ENCODE measurements at regions not wholly inside any gene's neighbourhood (a gene's known extent, or its start where the extent isn't known, plus 50 kb on each side); places are given as distances from the start of the nearest gene placed in this dataset.

DNA sequence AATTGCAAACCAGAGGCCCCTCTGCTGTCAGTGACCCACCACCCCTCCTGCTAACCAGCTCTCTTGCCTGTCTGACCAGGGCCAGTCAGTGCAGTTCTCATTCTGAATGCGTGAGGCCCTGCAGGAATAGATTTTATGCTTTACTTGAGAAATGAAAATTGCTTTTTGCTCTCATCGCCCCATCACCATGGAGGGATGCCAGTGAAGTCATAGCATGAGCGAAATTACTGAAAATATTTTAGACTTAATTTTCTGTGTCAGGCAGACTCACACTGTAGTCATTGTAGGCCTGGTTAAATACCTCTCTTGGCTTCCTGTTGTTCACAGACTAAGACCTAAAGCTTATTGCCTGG, 490.5 kb upstream of the CDH5 start:
- no peaks in the 10 kb centered on the region for H3K27me3 ChIP-seq
- no peaks in the 10 kb centered on the region for H3K9me3 ChIP-seq
- H3K27ac ChIP-seq = no peak overlapping the region
- H3K4me3 ChIP-seq = no peak overlapping the region
- H3K4me1 ChIP-seq = no peaks in the 10 kb centered on the region
- no peak for DNase-seq (ENCODE audit: low spot score in 2 of 2)
- TF ChIP-seq EP300 (IDR thresholded peaks at IDR 0.05) (no peak), POLR2AphosphoS5 (IDR thresholded peaks at IDR 0.05) (no peak), POLR2A (IDR thresholded peaks at IDR 0.05) (no peak), CTCF (IDR thresholded peaks at IDR 0.05) (no peak)
- WGBS = 64% methylated on average over 3 of the region's 3 CpGs
- no peaks in the 10 kb centered on the region for H3K36me3 ChIP-seq

GRCh38 chr16:65875381-65876055, 491.0 kb upstream of the CDH5 start:
- DNase-seq (ENCODE audit: low spot score in 2 of 2) = no peak
- no peak overlapping the region for H3K27ac ChIP-seq
- no peaks in the 10 kb centered on the region for H3K4me1 ChIP-seq
- 79% methylated on average over 6 of the region's 6 CpGs for WGBS
- H3K36me3 ChIP-seq = no peaks in the 10 kb centered on the region
- TF ChIP-seq POLR2AphosphoS5 (IDR thresholded peaks at IDR 0.05) (no peak), POLR2A (IDR thresholded peaks at IDR 0.05) (no peak), EP300 (IDR thresholded peaks at IDR 0.05) (no peak), CTCF (IDR thresholded peaks at IDR 0.05) (no peak)
- H3K27me3 ChIP-seq = no peaks in the 10 kb centered on the region
- H3K4me3 ChIP-seq = no peak overlapping the region
- no peaks in the 10 kb centered on the region for H3K9me3 ChIP-seq

DNA sequence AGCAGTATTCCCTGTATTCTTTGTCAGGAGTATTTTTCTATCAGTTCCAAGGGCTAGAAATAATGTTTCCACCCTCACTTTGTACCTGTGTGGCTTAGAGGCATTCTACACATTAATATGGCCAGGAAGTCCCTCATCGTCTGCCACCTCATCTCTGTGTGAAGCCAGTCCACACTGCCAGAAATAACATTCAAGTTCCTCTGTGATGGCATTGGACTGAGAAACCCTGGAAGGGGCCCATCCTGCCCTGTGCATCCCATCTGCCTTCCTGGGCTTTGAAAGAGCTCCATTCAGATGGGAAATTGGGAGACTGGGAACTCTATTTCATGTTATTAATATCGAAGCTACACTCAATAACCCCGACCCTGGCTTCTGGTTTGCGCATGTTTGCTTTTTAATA, 497.2 kb upstream of the CDH5 start:
- TF ChIP-seq EP300 (IDR thresholded peaks at IDR 0.05) (no peak), POLR2AphosphoS5 (IDR thresholded peaks at IDR 0.05) (no peak), POLR2A (IDR thresholded peaks at IDR 0.05) (no peak), CTCF (IDR thresholded peaks at IDR 0.05) (no peak)
- no peak for DNase-seq (ENCODE audit: low spot score in 2 of 2)
- 81% methylated on average over 4 of the region's 4 CpGs for WGBS
- Histone ChIP-seq H3K4me1 (no peaks in the 10 kb centered on the region), H3K27me3 (no peaks in the 10 kb centered on the region), H3K36me3 (no peaks in the 10 kb centered on the region), H3K27ac (no peak overlapping the region), H3K9me3 (no peaks in the 10 kb centered on the region), H3K4me3 (no peak overlapping the region)

DNA sequence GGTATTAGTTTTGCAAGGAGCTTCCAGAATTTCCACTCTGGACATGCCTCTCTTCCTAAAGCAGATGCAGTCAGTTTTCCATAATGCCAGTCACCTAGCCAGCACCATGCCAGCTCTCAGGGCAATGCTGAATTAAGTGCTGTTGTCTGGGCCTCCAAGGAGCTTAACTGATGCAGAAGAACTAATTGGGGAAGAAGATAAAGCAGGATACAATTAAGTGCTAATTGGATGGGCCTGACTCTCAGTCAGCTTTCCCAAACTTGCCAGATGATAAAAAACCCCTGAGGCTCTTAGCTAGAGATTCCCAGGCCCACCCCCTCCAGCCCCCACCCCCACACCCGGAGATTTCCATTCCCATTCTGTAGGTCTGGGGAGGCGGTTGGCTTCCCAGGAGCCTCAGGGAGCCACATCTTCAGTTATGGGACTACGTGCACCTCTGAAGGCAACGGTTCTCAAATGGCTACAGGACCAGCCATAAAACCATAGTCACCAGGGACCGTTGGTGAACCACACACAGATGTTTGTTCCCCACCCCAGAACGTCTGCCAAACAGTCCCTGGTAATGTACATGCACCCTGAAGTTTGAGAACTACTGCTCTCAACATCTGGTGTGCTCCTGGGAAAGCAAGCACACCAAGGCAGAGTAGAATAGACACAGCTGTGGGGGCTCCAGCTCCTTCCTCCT, 499.1 kb upstream of the CDH5 start:
- Histone ChIP-seq H3K4me1 (no peaks in the 10 kb centered on the region), H3K27me3 (no peaks in the 10 kb centered on the region), H3K27ac (no peak overlapping the region), H3K9me3 (no peaks in the 10 kb centered on the region), H3K4me3 (no peak overlapping the region), H3K36me3 (no peaks in the 10 kb centered on the region)
- WGBS = 50% methylated on average over 2 of the region's 6 CpGs
- no peak for DNase-seq (ENCODE audit: low spot score in 2 of 2)
- TF ChIP-seq POLR2AphosphoS5 (IDR thresholded peaks at IDR 0.05) (no peak), POLR2A (IDR thresholded peaks at IDR 0.05) (no peak), CTCF (IDR thresholded peaks at IDR 0.05) (no peak), EP300 (IDR thresholded peaks at IDR 0.05) (no peak)

DNA sequence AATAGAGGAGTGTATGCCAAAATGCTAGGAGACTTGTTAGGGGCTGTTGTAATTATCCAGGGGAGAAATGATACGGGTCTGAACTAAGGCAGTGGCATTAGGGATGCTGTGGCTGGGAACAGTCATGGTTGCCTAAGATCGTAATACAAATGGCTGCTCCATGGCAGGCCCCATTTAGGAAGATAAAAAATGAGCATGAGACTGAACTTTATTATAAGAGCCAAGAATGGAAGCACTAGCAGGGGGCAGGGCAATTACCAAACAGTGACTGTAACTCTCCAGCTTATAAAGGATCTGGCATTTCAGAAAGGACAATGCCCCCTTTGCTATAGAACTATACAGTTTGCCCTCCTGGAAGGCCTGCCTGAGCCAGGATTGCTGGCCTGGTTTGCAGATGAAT, 503.3 kb upstream of the CDH5 start:
- DNase-seq (ENCODE audit: low spot score in 2 of 2) = no peak
- no peak overlapping the region for H3K27ac ChIP-seq
- H3K27me3 ChIP-seq = no peaks in the 10 kb centered on the region
- WGBS = 80% methylated on average over 2 of the region's 2 CpGs
- no peaks in the 10 kb centered on the region for H3K36me3 ChIP-seq
- no peaks in the 10 kb centered on the region for H3K4me1 ChIP-seq
- H3K9me3 ChIP-seq = no peaks in the 10 kb centered on the region
- no peak for TF ChIP-seq POLR2A (IDR thresholded peaks at IDR 0.05)
- no peak for TF ChIP-seq EP300 (IDR thresholded peaks at IDR 0.05)
- no peak for TF ChIP-seq POLR2AphosphoS5 (IDR thresholded peaks at IDR 0.05)
- TF ChIP-seq CTCF (IDR thresholded peaks at IDR 0.05) = no peak
- no peak overlapping the region for H3K4me3 ChIP-seq

All from suprapubic skin (tissue), 4 donors.